Smooth muscle cell (in vitro differentiated cells): ENCODE measurements at regions not wholly inside any gene's neighbourhood (a gene's known extent, or its start where the extent isn't known, plus 50 kb on each side); places are given as distances from the start of the nearest gene placed in this dataset.

Experiments
- DNase-seq: peaks from one replicate; lab custom pipeline; 2025; ENCODE audit not compliant: unreplicated experiment; lab: John Stamatoyannopoulos, UW
- H2AFZ ChIP-seq: fragments of 200-600 bp; sonication (generic); 2 replicates; pipeline ENCODE4 v1.6.0; 2016; ENCODE audit warnings: antibody characterized with exemption, low read depth, mild to moderate bottlenecking
- H3F3A ChIP-seq: fragments of 200-600 bp; sonication (generic); 2 replicates; pipeline ENCODE4 v1.6.0; 2017; ENCODE audit warnings: antibody characterized with exemption, low read depth
- H3K27ac ChIP-seq: fragments of 200-600 bp; sonication (generic); 2 replicates; pipeline ENCODE4 v1.5.1; 2016; ENCODE audit warnings: low read depth, mild to moderate bottlenecking
- H3K27me3 ChIP-seq: fragments of 200-600 bp; sonication (generic); 2 replicates; pipeline ENCODE4 v1.6.1; 2016; ENCODE audit warnings: low read depth, mild to moderate bottlenecking
- H3K36me3 ChIP-seq: fragments of 200-600 bp; sonication (generic); 2 replicates; pipeline ENCODE4 v1.5.1; 2016; ENCODE audit warnings: low read depth
- H3K4me1 ChIP-seq: fragments of 200-600 bp; sonication (generic); 2 replicates; pipeline ENCODE4 v1.5.1; 2016; ENCODE audit warnings: low read depth
- H3K4me2 ChIP-seq: fragments of 200-600 bp; sonication (generic); 2 replicates; pipeline ENCODE4 v1.6.0; 2016; ENCODE audit warnings: mild to moderate bottlenecking
- H3K4me3 ChIP-seq: fragments of 200-600 bp; sonication (generic); 2 replicates; pipeline ENCODE4 v1.5.1; 2016; ENCODE audit warnings: mild to moderate bottlenecking
- H3K79me2 ChIP-seq: fragments of 200-600 bp; sonication (generic); 2 replicates; pipeline ENCODE4 v1.6.0; 2016; ENCODE audit warnings: low read depth, mild to moderate bottlenecking
- H3K9ac ChIP-seq: fragments of 200-600 bp; sonication (generic); 2 replicates; pipeline ENCODE4 v1.6.0; 2016; ENCODE audit warnings: low read depth
- H3K9me3 ChIP-seq: fragments of 200-600 bp; sonication (generic); replicated peaks from 2 replicates; pipeline ENCODE4 v1.5.1; 2016; ENCODE audit warnings: low read depth
- H4K20me1 ChIP-seq: fragments of 200-600 bp; sonication (generic); 2 replicates; pipeline ENCODE4 v1.6.0; 2016; ENCODE audit warnings: low read depth
- WGBS: methylation state at CpG from one replicate; pipeline ENCODE4 v1.1.7; 2016; ENCODE audit warnings: low lambda C conversion rate; 5-methylcytosine and 5-hydroxymethylcytosine counted together
- TF ChIP-seq, protein P1 (sequence below): fragments of 200-600 bp; sonication (generic); IDR thresholded peaks from 2 replicates; pipeline ENCODE4 v1.5.1; 2017; ENCODE audit warnings: borderline replicate concordance, mild to moderate bottlenecking, antibody characterized with exemption; ENCODE audit not compliant: insufficient read depth, poor library complexity, severe bottlenecking

DNA sequence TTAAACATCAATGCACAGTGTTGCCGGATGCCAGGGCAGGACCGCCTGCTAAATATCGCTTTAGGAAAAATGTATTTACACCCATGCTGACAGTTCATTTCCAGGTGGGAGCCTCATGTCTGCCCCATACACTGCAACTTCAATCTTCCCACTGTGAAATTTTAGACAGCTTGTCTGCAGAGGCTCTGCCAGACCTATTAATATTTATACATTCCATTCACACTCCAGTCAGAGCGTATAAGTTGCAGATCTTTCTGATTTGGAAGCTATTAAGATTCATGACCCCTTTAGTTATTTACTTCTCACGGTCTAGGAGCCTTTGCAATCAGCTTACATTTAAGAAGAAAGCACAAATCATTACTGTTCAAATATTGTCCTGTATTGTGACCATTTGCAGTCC lies 357.4 kb downstream of the ATP23 start:
- H2AFZ ChIP-seq = no peak overlapping the region
- TF ChIP-seq, protein P1, sequence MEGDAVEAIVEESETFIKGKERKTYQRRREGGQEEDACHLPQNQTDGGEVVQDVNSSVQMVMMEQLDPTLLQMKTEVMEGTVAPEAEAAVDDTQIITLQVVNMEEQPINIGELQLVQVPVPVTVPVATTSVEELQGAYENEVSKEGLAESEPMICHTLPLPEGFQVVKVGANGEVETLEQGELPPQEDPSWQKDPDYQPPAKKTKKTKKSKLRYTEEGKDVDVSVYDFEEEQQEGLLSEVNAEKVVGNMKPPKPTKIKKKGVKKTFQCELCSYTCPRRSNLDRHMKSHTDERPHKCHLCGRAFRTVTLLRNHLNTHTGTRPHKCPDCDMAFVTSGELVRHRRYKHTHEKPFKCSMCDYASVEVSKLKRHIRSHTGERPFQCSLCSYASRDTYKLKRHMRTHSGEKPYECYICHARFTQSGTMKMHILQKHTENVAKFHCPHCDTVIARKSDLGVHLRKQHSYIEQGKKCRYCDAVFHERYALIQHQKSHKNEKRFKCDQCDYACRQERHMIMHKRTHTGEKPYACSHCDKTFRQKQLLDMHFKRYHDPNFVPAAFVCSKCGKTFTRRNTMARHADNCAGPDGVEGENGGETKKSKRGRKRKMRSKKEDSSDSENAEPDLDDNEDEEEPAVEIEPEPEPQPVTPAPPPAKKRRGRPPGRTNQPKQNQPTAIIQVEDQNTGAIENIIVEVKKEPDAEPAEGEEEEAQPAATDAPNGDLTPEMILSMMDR = no peak
- H3K79me2 ChIP-seq = no peaks in the 10 kb centered on the region
- no peaks in the 10 kb centered on the region for H3F3A ChIP-seq
- H4K20me1 ChIP-seq = no peaks in the 10 kb centered on the region
- H3K4me3 ChIP-seq = no peak overlapping the region
- H3K9ac ChIP-seq = no peak overlapping the region
- no peaks in the 10 kb centered on the region for H3K27me3 ChIP-seq
- WGBS = 85% methylated on average over 5 of the region's 5 CpGs
- H3K4me1 ChIP-seq = no peaks in the 10 kb centered on the region
- no peaks in the 10 kb centered on the region for H3K36me3 ChIP-seq
- H3K9me3 ChIP-seq = no peaks in the 10 kb centered on the region
- no peak for DNase-seq
- no peak overlapping the region for H3K27ac ChIP-seq
- H3K4me2 ChIP-seq = peak overlapping the region; percentile 46

DNA sequence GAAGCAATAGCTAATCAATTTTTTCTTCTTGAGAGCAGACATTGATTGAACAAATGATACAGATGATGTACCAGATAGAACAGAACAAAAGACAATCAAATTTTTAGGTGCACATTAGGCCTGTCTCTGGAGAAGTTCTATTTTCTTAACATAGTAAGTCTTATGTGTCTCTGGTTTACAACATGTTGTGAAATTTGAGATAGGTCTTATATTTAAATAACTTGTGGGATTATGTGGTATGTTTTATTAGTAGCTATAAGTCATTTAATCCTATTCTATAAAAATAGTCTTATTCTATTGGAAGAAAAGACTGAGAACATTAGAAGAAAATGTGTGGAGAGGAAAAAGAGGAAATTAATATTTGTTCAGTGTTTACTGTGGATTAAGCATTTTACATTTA lies 358.0 kb downstream of the ATP23 start:
- no peak overlapping the region for H3K9ac ChIP-seq
- peak overlapping the region; percentile 46 for H3K4me2 ChIP-seq
- no peaks in the 10 kb centered on the region for H3K9me3 ChIP-seq
- no peak overlapping the region for H3K4me3 ChIP-seq
- no peaks in the 10 kb centered on the region for H4K20me1 ChIP-seq
- H3K79me2 ChIP-seq = no peaks in the 10 kb centered on the region
- no peaks in the 10 kb centered on the region for H3F3A ChIP-seq
- H3K27me3 ChIP-seq = no peaks in the 10 kb centered on the region
- TF ChIP-seq, protein P1 = no peak
- no peak for DNase-seq
- H3K36me3 ChIP-seq = no peaks in the 10 kb centered on the region
- H3K27ac ChIP-seq = no peak overlapping the region
- H3K4me1 ChIP-seq = no peaks in the 10 kb centered on the region
- no peak overlapping the region for H2AFZ ChIP-seq

DNA sequence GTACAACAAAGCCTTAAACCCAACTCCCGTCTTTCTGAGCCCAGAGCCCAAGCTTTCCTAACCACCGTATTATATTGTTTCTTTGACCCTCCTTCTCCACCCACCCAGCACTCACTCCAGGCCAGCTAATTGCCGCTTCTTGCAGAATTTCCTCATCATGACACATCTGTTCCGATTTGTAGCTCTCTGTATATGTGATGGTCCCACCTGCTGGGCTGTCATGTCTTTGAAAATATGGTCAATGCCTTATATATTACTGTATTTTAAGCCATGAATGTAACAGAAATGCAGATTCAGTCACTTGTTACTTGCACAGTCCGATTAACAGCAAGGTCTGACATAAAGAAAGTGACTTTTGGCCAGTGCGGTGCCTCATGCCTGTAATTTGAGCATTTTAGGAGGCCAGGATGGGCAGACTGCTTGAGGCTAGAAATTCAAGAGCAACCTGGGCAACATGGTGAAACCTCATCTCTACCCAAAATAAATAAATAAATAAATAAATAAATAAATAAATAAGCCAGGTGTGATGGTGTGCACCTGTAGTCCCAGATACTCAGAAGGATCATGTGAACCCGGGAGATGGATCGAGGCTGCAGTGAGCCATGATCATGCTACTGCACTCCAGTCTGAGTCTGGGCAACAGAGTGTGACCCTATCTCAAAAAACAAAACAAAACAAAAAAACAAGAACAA lies 359.8 kb downstream of the ATP23 start:
- 80% methylated on average over 8 of the region's 8 CpGs for WGBS
- Histone ChIP-seq H3K27me3 (no peaks in the 10 kb centered on the region), H3K9ac (no peak overlapping the region), H3K4me2 (no peak overlapping the region), H3K4me1 (no peaks in the 10 kb centered on the region), H3K27ac (no peak overlapping the region), H3K79me2 (no peaks in the 10 kb centered on the region), H3F3A (no peaks in the 10 kb centered on the region), H3K36me3 (no peaks in the 10 kb centered on the region), H3K4me3 (no peak overlapping the region), H2AFZ (no peak overlapping the region), H3K9me3 (no peaks in the 10 kb centered on the region), H4K20me1 (no peaks in the 10 kb centered on the region)
- TF ChIP-seq, protein P1 = no peak
- DNase-seq = no peak

DNA sequence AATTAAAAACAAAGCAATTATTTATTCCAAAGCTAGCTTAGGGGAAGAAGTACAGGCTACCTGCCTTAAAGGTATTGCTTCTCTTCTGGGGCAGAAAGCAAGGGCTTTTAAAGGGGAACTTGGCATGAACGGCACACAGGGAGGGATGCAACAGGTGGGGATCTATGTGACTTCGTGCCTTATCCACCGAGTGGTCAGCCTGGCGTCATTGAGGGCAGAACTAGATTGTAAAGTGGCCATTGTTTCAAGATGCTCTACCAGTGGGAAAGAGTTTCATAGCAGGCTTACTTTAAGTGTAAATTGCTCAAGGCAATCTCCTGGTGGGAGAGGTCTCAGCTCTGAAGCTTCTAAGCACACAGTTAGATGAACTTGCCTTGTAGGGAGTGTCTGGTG lies 360.4 kb downstream of the ATP23 start:
- 81% methylated on average over 4 of the region's 4 CpGs for WGBS

More for the DNA sequence above, 360.4 kb downstream of the ATP23 start:
- H3K79me2 ChIP-seq = no peaks in the 10 kb centered on the region
- H3K27ac ChIP-seq = no peak overlapping the region
- H3K9me3 ChIP-seq = no peaks in the 10 kb centered on the region
- H3K9ac ChIP-seq = no peak overlapping the region
- no peak for DNase-seq
- TF ChIP-seq, protein P1 = no peak
- H3K27me3 ChIP-seq = no peaks in the 10 kb centered on the region
- no peaks in the 10 kb centered on the region for H3K4me1 ChIP-seq
- no peaks in the 10 kb centered on the region for H3F3A ChIP-seq
- H3K4me3 ChIP-seq = no peak overlapping the region
- no peak overlapping the region for H2AFZ ChIP-seq
- no peak overlapping the region for H3K4me2 ChIP-seq
- H4K20me1 ChIP-seq = no peaks in the 10 kb centered on the region
- H3K36me3 ChIP-seq = no peaks in the 10 kb centered on the region
